WTC11 (cell line): ENCODE measurements at regions not wholly inside any gene's neighbourhood (a gene's known extent, or its start where the extent isn't known, plus 50 kb on each side); places are given as distances from the start of the nearest gene placed in this dataset.

Experiments
- ATAC-seq: fragments of 200-7000 bp; cut with Tn5 transposase; 2 replicates; pipeline ENCODE4 v1.10.0; 2021; ENCODE audit warnings: mild to moderate bottlenecking, moderate library complexity
- CTCF ChIA-PET: fragments of 300-600 bp; sonication (Branson Sonifier 250); formaldehyde crosslinking; loops from one replicate; lab custom pipeline; 2021; ENCODE audit warnings: antibody characterized with exemption; lab: Charles Lee
- POLR2A ChIA-PET: fragments of 350-600 bp; sonication (Branson Sonifier 250); formaldehyde crosslinking; loops from one replicate; lab custom pipeline; 2021; ENCODE audit warnings: antibody characterized with exemption; lab: Charles Lee
- DNase-seq: peaks from one replicate; pipeline ENCODE4 v3.0.0; 2021; ENCODE audit warnings: low spot score
- H3K27ac Mint-ChIP-seq: 2 replicates; pipeline ENCODE4 v1.8.0; 2021; ENCODE audit warnings: mixed read lengths
- H3K27me3 Mint-ChIP-seq: 2 replicates; pipeline ENCODE4 v1.8.0; 2021; ENCODE audit warnings: low read depth, mild to moderate bottlenecking, moderate library complexity, mixed read lengths
- H3K36me3 Mint-ChIP-seq: 2 replicates; pipeline ENCODE4 v1.8.0; 2021; ENCODE audit warnings: mixed read lengths
- H3K4me1 Mint-ChIP-seq: 2 replicates; pipeline ENCODE4 v1.8.0; 2022; ENCODE audit warnings: mixed read lengths
- H3K4me3 Mint-ChIP-seq: 2 replicates; pipeline ENCODE4 v1.8.0; 2021; ENCODE audit warnings: mild to moderate bottlenecking, moderate library complexity, mixed read lengths
- H3K9me3 Mint-ChIP-seq: 2 replicates; pipeline ENCODE4 v1.8.0; 2021; ENCODE audit warnings: mixed read lengths
- ATF1 ChIP-seq: sonication (generic); formaldehyde crosslinking; IDR thresholded peaks from 2 replicates; pipeline ENCODE4 v1.8.1; 2023; ENCODE audit warnings: mild to moderate bottlenecking, moderate library complexity, missing genetic modification reagents
- CREM ChIP-seq: sonication (generic); formaldehyde crosslinking; IDR thresholded peaks from 2 replicates; pipeline ENCODE4 v1.8.1; 2022; ENCODE audit warnings: mild to moderate bottlenecking, missing genetic modification reagents, moderate library complexity
- ESRRA ChIP-seq: sonication (generic); formaldehyde crosslinking; IDR thresholded peaks from 2 replicates; pipeline ENCODE4 v1.8.1; 2022; ENCODE audit warnings: mild to moderate bottlenecking, missing genetic modification reagents, borderline replicate concordance
- JAZF1 ChIP-seq: fragments of 250-450 bp; sonication (Bioruptor Pico); IDR thresholded peaks from 2 replicates; pipeline ENCODE4 v1.9.0; 2021; ENCODE audit warnings: moderate library complexity, mild to moderate bottlenecking, inconsistent platforms
- JUN ChIP-seq: sonication (generic); formaldehyde crosslinking; IDR thresholded peaks from 2 replicates; pipeline ENCODE4 v1.8.0; 2023; ENCODE audit warnings: mild to moderate bottlenecking, missing genetic modification reagents
- MYBL2 ChIP-seq: sonication (generic); formaldehyde crosslinking; IDR thresholded peaks from 2 replicates; pipeline ENCODE4 v1.8.1; 2023; ENCODE audit warnings: mild to moderate bottlenecking, moderate library complexity, missing genetic modification reagents
- NFYB ChIP-seq: sonication (generic); formaldehyde crosslinking; conservative IDR thresholded peaks from 2 replicates; pipeline ENCODE4 v1.8.0; 2022; ENCODE audit warnings: low read depth, missing genetic modification reagents
- PRRX2 ChIP-seq: fragments of 250-450 bp; sonication (Bioruptor Pico); IDR thresholded peaks from 2 replicates; pipeline ENCODE4 v1.8.0; 2021; ENCODE audit warnings: mild to moderate bottlenecking
- SOX15 ChIP-seq: fragments of 250-450 bp; sonication (Bioruptor Pico); IDR thresholded peaks from 2 replicates; pipeline ENCODE4 v1.9.0; 2021; ENCODE audit warnings: mild to moderate bottlenecking
- TCF7 ChIP-seq: sonication (generic); formaldehyde crosslinking; IDR thresholded peaks from 2 replicates; pipeline ENCODE4 v1.8.0; 2022; ENCODE audit warnings: mild to moderate bottlenecking, low read depth, missing genetic modification reagents, moderate library complexity
- TEAD1 ChIP-seq: sonication (generic); formaldehyde crosslinking; IDR thresholded peaks from 2 replicates; pipeline ENCODE4 v1.8.0; 2022; ENCODE audit warnings: mild to moderate bottlenecking, missing genetic modification reagents
- TEAD4 ChIP-seq: sonication (generic); formaldehyde crosslinking; IDR thresholded peaks from 2 replicates; pipeline ENCODE4 v1.8.0; 2022; ENCODE audit warnings: mild to moderate bottlenecking, missing genetic modification reagents
- ZBTB21 ChIP-seq: sonication (generic); formaldehyde crosslinking; IDR thresholded peaks from 2 replicates; pipeline ENCODE4 v1.8.1; 2023; ENCODE audit warnings: mild to moderate bottlenecking, missing genetic modification reagents, borderline replicate concordance
- ZNF263 ChIP-seq: sonication (generic); formaldehyde crosslinking; IDR thresholded peaks from 2 replicates; pipeline ENCODE4 v1.8.1; 2022; ENCODE audit warnings: low read depth, mild to moderate bottlenecking, moderate library complexity, missing genetic modification reagents
- ZNF396 ChIP-seq: fragments of 250-450 bp; sonication (Bioruptor Pico); IDR thresholded peaks from 2 replicates; pipeline ENCODE4 v1.8.0; 2021; ENCODE audit warnings: mild to moderate bottlenecking, moderate library complexity, borderline replicate concordance
- TF ChIP-seq, protein P1 (sequence below): fragments of 250-450 bp; sonication (Bioruptor Pico); IDR thresholded peaks from 2 replicates; pipeline ENCODE4 v1.9.0; 2021; ENCODE audit warnings: moderate library complexity, mild to moderate bottlenecking, inconsistent platforms, borderline replicate concordance
- TF ChIP-seq, protein P2 (sequence below): sonication (generic); formaldehyde crosslinking; IDR thresholded peaks from 2 replicates; pipeline ENCODE4 v1.8.0; 2022; ENCODE audit warnings: mild to moderate bottlenecking, missing genetic modification reagents
- TF ChIP-seq, protein P3 (sequence below): sonication (generic); formaldehyde crosslinking; IDR thresholded peaks from 2 replicates; pipeline ENCODE4 v1.8.1; 2023; ENCODE audit warnings: mild to moderate bottlenecking, missing genetic modification reagents, moderate library complexity
- TF ChIP-seq, protein P4 (sequence below): fragments of 250-450 bp; sonication (Bioruptor Pico); conservative IDR thresholded peaks from 2 replicates; pipeline ENCODE4 v1.9.0; 2021; ENCODE audit warnings: mild to moderate bottlenecking

DNA sequence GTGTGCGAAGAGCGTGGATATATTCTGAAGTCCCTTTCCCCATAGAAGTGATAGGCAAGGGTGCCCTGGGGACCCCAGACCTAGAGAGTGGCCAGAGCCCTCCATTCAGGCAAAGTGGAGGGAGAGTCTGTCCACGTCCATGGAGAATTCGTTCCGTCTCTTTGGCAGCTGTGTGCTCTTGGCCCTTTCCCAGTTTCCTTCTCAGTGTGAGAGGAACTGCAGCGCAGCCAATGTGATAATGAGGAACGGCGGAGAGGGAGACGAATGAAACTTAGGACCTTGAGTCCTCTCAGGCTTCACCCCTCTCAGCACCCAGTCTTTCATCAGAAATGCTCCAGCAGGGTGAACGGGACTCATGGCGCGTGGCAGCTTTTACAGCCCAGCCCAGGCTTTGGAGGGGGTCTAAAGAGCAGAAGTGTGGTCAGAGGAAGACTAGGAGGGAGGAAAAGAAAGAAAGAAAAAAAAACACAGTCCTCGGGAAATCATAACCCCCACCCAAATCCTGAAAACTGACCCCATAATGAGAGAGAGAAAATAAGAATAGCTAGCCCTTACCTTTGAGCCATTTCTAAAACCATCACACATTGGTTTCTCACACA, 95.0 kb upstream of the RIOK3 start:
- Mint-ChIP-seq H3K27me3 (no peaks in the 10 kb centered on the region), H3K9me3 (peaks cover 8% of the 10 kb centered on the region), H3K4me1 (peaks cover 22% of the 10 kb centered on the region), H3K4me3 (no peak overlapping the region), H3K36me3 (peaks cover 21% of the 10 kb centered on the region), H3K27ac (no peak overlapping the region)
- ATAC-seq (no peak), DNase-seq (no peak)
- ChIA-PET POLR2A (interaction anchor here (1.0 kb wide), 1 partner anchor 218 kb away, joined by 3 read pairs; no protein-coding TSS in a partner anchor), CTCF (interaction anchor here (0.9 to 1.2 kb wide), 5 partner anchors 21 to 227 kb away, joined by 3 to 4 read pairs (median 4); no protein-coding TSS in a partner anchor)
- TF ChIP-seq, protein P1, sequence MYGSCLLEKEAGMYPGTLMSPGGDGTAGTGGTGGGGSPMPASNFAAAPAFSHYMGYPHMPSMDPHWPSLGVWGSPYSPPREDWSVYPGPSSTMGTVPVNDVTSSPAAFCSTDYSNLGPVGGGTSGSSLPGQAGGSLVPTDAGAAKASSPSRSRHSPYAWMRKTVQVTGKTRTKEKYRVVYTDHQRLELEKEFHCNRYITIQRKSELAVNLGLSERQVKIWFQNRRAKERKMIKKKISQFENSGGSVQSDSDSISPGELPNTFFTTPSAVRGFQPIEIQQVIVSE (CRISPR knock-in tag): no peak
- no peak for TF ChIP-seq TCF7
- no peak for TF ChIP-seq ZBTB21 (CRISPR knock-in tag)
- no peak for TF ChIP-seq SOX15
- no peak for TF ChIP-seq ZNF396 (CRISPR knock-in tag)
- no peak for TF ChIP-seq TEAD4 (CRISPR knock-in tag)

DNA sequence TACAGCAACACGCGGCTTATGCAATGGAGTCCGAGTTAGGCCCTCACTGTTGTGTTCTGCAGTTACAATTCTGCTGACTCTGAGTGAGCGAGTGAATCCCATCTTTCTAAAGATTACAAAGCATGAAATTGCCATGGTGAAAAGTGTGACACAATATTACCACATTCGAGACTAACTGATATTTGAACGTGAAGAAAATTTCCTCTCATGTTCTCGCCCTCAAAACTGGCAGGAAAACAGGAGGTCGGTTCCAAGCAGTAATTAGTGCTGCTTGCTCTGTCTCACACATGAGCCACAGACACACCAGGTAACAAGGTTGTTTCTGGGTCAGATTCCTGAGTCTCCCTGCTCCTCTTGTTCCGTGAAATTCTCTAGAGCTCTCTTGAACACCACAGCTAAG, 93.7 kb upstream of the RIOK3 start:
- POLR2A ChIA-PET: interaction anchor here (1.3 kb wide), 1 partner anchor 23 kb away, joined by 5 read pairs; no protein-coding TSS in a partner anchor
- no peak for ATAC-seq
- H3K4me3 Mint-ChIP-seq: no peak overlapping the region
- H3K27ac Mint-ChIP-seq: no peak overlapping the region
- no peaks in the 10 kb centered on the region for H3K27me3 Mint-ChIP-seq
- no peak for DNase-seq
- H3K9me3 Mint-ChIP-seq: peaks cover 8% of the 10 kb centered on the region
- CTCF ChIA-PET: no interaction called here
- peaks cover 24% of the 10 kb centered on the region for H3K4me1 Mint-ChIP-seq
- TF ChIP-seq, protein P2, sequence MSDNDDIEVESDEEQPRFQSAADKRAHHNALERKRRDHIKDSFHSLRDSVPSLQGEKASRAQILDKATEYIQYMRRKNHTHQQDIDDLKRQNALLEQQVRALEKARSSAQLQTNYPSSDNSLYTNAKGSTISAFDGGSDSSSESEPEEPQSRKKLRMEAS: no peak
- TF ChIP-seq ESRRA (no peak), JUN (CRISPR knock-in tag) (no peak), JAZF1 (CRISPR knock-in tag) (no peak), CREM (CRISPR knock-in tag) (no peak), MYBL2 (CRISPR knock-in tag) (no peak), ATF1 (no peak), PRRX2 (CRISPR knock-in tag) (no peak), TEAD1 (CRISPR knock-in tag) (no peak), NFYB (CRISPR knock-in tag) (no peak), ZNF263 (no peak)
- TF ChIP-seq, protein P3, sequence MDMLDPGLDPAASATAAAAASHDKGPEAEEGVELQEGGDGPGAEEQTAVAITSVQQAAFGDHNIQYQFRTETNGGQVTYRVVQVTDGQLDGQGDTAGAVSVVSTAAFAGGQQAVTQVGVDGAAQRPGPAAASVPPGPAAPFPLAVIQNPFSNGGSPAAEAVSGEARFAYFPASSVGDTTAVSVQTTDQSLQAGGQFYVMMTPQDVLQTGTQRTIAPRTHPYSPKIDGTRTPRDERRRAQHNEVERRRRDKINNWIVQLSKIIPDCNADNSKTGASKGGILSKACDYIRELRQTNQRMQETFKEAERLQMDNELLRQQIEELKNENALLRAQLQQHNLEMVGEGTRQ (CRISPR knock-in tag): no peak
- TF ChIP-seq, protein P4, sequence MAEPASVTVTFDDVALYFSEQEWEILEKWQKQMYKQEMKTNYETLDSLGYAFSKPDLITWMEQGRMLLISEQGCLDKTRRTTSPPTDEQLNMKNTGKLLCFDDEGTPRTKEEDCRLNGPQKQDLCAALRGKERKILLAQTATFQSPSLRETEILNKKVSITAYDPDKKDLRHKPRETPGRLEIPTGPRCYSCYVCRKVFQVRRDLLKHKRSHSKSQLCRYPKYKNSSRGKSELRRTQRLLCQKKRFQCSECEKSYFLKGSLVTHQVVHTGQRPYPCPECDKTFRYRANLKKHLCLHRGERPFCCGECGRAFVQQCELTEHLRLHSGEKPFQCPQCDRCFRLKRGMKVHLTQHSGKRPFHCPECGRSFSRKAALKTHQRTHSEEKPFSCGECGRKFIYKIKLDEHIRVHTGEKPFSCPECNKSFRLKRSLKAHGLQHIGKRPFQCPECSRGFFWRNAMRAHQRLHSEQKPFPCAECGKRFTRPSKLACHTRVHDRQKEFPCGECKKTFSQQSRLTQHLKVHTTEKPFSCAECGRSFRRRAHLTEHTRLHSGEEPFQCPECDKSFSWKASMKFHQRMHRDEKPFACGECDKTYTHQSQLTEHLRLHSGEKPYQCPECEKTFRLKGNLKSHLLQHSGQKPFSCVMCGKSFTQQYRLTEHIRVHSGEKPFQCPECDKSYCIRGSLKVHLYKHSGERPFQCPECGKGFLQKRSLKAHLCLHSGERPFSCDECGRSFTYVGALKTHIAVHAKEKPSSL (CRISPR knock-in tag): no peak
- TF ChIP-seq, protein P1 (CRISPR knock-in tag): no peak
- H3K36me3 Mint-ChIP-seq: peaks cover 18% of the 10 kb centered on the region
